Fibroblast of lung (primary cell): ENCODE measurements at regions not wholly inside any gene's neighbourhood (a gene's known extent, or its start where the extent isn't known, plus 50 kb on each side); places are given as distances from the start of the nearest gene placed in this dataset.

Experiments used
- DNase-seq, 2 donors: peaks; one replicate each; pipeline versions ENCODE4 v3.0.0 to v3.0.0-alpha.2; 2010; ENCODE audit warnings: low read depth in 2 of 2
- H2AFZ ChIP-seq: 2 replicates; pipeline ENCODE4 v1.5.1; 2012; ENCODE audit warnings: low read length, control low read depth, inconsistent platforms
- H3K27ac ChIP-seq: 2 replicates; pipeline ENCODE4 v1.5.1; 2011; ENCODE audit warnings: low read length, control low read depth; ENCODE audit not compliant: insufficient read depth
- H3K27me3 ChIP-seq: 2 replicates; pipeline ENCODE4 v1.5.1; 2011; ENCODE audit warnings: mild to moderate bottlenecking, low read length; ENCODE audit not compliant: control insufficient read depth, insufficient read depth
- H3K36me3 ChIP-seq: 2 replicates; pipeline ENCODE4 v1.5.1; 2011; ENCODE audit warnings: low read length; ENCODE audit not compliant: control insufficient read depth, insufficient read depth
- H3K4me1 ChIP-seq: 2 replicates; pipeline ENCODE4 v1.5.1; 2011; ENCODE audit warnings: low read length; ENCODE audit not compliant: control insufficient read depth, insufficient read depth; ENCODE audit errors: extremely low read depth
- H3K4me2 ChIP-seq: 2 replicates; pipeline ENCODE4 v1.5.1; 2011; ENCODE audit warnings: low read length, control low read depth; ENCODE audit not compliant: insufficient read depth; ENCODE audit errors: extremely low read depth
- H3K4me3 ChIP-seq, 4 experiments: fragments of 200-600 bp in 1 of 4; sonication (generic) in 1 of 4; replicated peaks in 1 of 4; 2 replicates each; pipeline ENCODE4 v1.5.1; 2011 to 2016; ENCODE audit warnings: low read length in 4 of 4, low read depth in 3 of 4, mild to moderate bottlenecking in 3 of 4, control low read depth in 2 of 4, inconsistent platforms in 1 of 4, mixed read lengths in 1 of 4; ENCODE audit not compliant: insufficient read depth in 1 of 4; ENCODE audit errors: control extremely low read depth in 1 of 4
- H3K79me2 ChIP-seq: 2 replicates; pipeline ENCODE4 v1.5.1; 2012; ENCODE audit warnings: mild to moderate bottlenecking, low read length, inconsistent platforms; ENCODE audit not compliant: control insufficient read depth, insufficient read depth
- H3K9ac ChIP-seq: 2 replicates; pipeline ENCODE4 v1.5.1; 2011; ENCODE audit warnings: mild to moderate bottlenecking, low read length, control low read depth; ENCODE audit not compliant: insufficient read depth
- H3K9me3 ChIP-seq: 2 replicates; pipeline ENCODE4 v1.5.1; 2012; ENCODE audit warnings: low read depth, low read length; ENCODE audit not compliant: control insufficient read depth, insufficient read depth
- H4K20me1 ChIP-seq: 2 replicates; pipeline ENCODE4 v1.5.1; 2011; ENCODE audit warnings: low read length; ENCODE audit not compliant: control insufficient read depth, insufficient read depth; ENCODE audit errors: extremely low read depth
- CTCF ChIP-seq, 2 donors: IDR thresholded peaks in 1 of 2; conservative IDR thresholded peaks in 1 of 2; 1 replicate in 1 of 2; 2 replicates in 1 of 2; pipeline ENCODE4 v1.5.1; 2011 to 2012; ENCODE audit warnings: low read length in 2 of 2, control low read depth in 1 of 2, inconsistent platforms in 1 of 2, low read depth in 1 of 2, mild to moderate bottlenecking in 1 of 2
- EZH2 ChIP-seq: IDR thresholded peaks from 2 replicates; pipeline ENCODE4 v1.5.1; 2012; ENCODE audit warnings: low read length, control low read depth, mild to moderate bottlenecking; ENCODE audit errors: missing control alignments

GRCh38 chr2:18870307-18870706 lies 280.9 kb upstream of the NT5C1B start:
- TF ChIP-seq CTCF (conservative IDR thresholded peaks at IDR 0.05 in 1 of 2, IDR thresholded peaks at IDR 0.05 in 1 of 2; ENCODE audit: low read depth in 1 of 2, low read length in 2 of 2) (no peak), EZH2 (no peak)
- H3K4me1 ChIP-seq = no peaks in the 10 kb centered on the region
- H3K27ac ChIP-seq = no peak overlapping the region
- no peaks in the 10 kb centered on the region for H3K36me3 ChIP-seq
- H3K9ac ChIP-seq = no peak overlapping the region
- no peak overlapping the region for H2AFZ ChIP-seq
- H3K27me3 ChIP-seq = no peaks in the 10 kb centered on the region
- H3K4me2 ChIP-seq = no peak overlapping the region
- no peaks in the 10 kb centered on the region for H4K20me1 ChIP-seq
- no peak for DNase-seq
- no peak overlapping the region for H3K4me3 ChIP-seq
- no peaks in the 10 kb centered on the region for H3K9me3 ChIP-seq
- H3K79me2 ChIP-seq = no peaks in the 10 kb centered on the region

- Histone ChIP-seq H3K36me3 (no peaks in the 10 kb centered on the region), H3K9ac (no peak overlapping the region), H3K27me3 (no peaks in the 10 kb centered on the region), H3K4me3 (no peak overlapping the region), H3K9me3 (no peaks in the 10 kb centered on the region), H4K20me1 (no peaks in the 10 kb centered on the region), H2AFZ (no peak overlapping the region), H3K79me2 (no peaks in the 10 kb centered on the region), H3K4me1 (no peaks in the 10 kb centered on the region), H3K4me2 (no peak overlapping the region), H3K27ac (no peak overlapping the region)
- TF ChIP-seq EZH2 = no peak
- TF ChIP-seq CTCF (conservative IDR thresholded peaks at IDR 0.05 in 1 of 2, IDR thresholded peaks at IDR 0.05 in 1 of 2; ENCODE audit: low read depth in 1 of 2, low read length in 2 of 2) = no peak
- DNase-seq = no peak
Observed at GRCh38 chr2:18861951-18862350, 272.6 kb upstream of the NT5C1B start.

GRCh38 chr2:18860179-18860578 lies 270.8 kb upstream of the NT5C1B start:
- Histone ChIP-seq H4K20me1 (no peaks in the 10 kb centered on the region), H3K4me1 (no peaks in the 10 kb centered on the region), H3K27ac (no peak overlapping the region), H3K79me2 (no peaks in the 10 kb centered on the region), H3K9ac (no peak overlapping the region), H3K36me3 (no peaks in the 10 kb centered on the region), H2AFZ (no peak overlapping the region), H3K9me3 (no peaks in the 10 kb centered on the region), H3K4me3 (no peak overlapping the region), H3K27me3 (no peaks in the 10 kb centered on the region), H3K4me2 (no peak overlapping the region)
- TF ChIP-seq EZH2 = no peak
- no peak for TF ChIP-seq CTCF (conservative IDR thresholded peaks at IDR 0.05 in 1 of 2, IDR thresholded peaks at IDR 0.05 in 1 of 2; ENCODE audit: low read depth in 1 of 2, low read length in 2 of 2)
- DNase-seq = peak in 1 of 2 donors; percentile 9
